ENCODE measurements at regions not wholly inside any gene's neighbourhood (a gene's known extent, or its start where the extent isn't known, plus 50 kb on each side); places are given as distances from the start of the nearest gene placed in this dataset.

DNA sequence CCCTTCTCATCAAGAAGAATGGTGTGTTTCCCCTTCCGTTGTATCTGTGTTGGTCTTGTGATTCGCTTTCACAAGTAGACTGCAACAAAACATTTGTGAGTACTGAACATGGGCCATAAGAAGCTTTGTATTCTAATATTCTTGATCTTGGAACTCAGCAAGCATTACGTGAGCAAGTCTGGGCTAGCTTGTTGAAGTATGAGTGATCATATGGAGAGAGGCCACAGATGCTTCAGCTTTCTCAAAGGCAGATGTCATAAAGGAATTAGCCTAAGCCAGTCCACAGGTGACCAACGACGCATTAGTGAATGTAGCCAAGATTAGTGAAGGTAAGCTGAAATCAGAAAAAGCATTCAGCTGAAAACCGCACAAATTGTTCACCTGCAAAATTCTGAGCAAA is 609.6 kb upstream of the NEGR1 start:
- H3K27ac ChIP-seq = no peak overlapping the region
- WGBS, 10 experiments = 50 to 97% (median 94%) methylated on average over 1 to 6 of the region's 6 CpGs
- H3K4me3 ChIP-seq = no peak overlapping the region
- in situ Hi-C loops (cut with MboI; ENCODE audit: low pct_unique_long_range_greater_than_20kb in 2 of 9, low sequenced_read_pairs in 9 of 9, unreplicated experiment in 9 of 9) = no loop called here
- H3K4me1 ChIP-seq (replicated peaks in 1 of 2) = no peaks in the 10 kb centered on the region
- ATAC-seq (replicated peaks in 6 of 8) = no peak

DNA sequence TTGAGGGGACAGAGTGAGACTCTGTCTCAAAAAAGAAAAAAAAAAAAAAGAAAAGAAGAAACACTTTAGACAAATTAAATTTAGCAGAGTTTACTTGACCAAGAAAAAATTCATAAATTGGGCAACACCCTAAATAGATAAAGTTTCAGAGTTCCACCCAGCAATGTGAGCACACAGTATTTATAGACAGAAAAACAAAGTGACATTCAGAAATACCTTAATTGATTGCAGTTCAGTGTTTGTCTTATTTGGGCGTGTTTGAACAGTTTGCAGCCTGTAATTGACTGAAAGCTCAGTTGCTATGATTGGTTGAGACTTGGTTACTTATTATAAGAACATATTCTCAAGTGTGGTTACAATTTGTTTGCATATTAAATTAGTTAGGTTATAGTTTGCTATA is 603.5 kb upstream of the NEGR1 start:
- H3K4me1 ChIP-seq (replicated peaks in 1 of 2) = no peaks in the 10 kb centered on the region
- ATAC-seq (replicated peaks in 6 of 8) = peak in 1 of 8 experiments; percentile 69
- 0 to 100% (median 78%) methylated on average over 1 of the region's 1 CpG; no CpG with 5 or more reads in 2 of the 10 experiments for WGBS, 10 experiments
- no peak overlapping the region for H3K27ac ChIP-seq
- no peak overlapping the region for H3K4me3 ChIP-seq
- in situ Hi-C loops (cut with MboI; ENCODE audit: low pct_unique_long_range_greater_than_20kb in 2 of 9, low sequenced_read_pairs in 9 of 9, unreplicated experiment in 9 of 9) = no loop called here

DNA sequence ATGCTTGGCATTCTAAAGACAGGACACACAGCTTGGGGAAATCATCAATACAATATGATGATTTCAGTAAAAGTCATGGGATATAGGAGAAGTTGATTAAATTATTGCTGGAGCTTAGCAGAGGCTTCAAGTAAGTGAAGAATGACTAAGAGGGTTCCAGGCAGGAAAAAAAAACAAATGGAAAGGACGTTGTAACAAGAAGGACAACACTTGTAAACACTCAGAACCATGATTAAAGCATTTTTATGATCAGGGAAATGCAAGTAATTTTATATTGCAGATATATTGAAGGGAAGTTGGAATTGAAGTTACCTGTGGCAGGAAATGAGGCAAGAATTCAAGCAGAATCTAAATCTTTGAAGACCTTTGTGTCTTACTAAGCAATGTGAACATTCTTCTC is 602.7 kb upstream of the NEGR1 start:
- H3K4me3 ChIP-seq = no peak overlapping the region
- peak in 1 of 8 experiments; percentile 16 for ATAC-seq (replicated peaks in 6 of 8)
- no peak overlapping the region for H3K27ac ChIP-seq
- H3K4me1 ChIP-seq (replicated peaks in 1 of 2) = no peaks in the 10 kb centered on the region
- 0 to 82% (median 66%) methylated on average over 1 of the region's 1 CpG; no CpG with 5 or more reads in 2 of the 10 experiments for WGBS, 10 experiments
- in situ Hi-C loops (cut with MboI; ENCODE audit: low pct_unique_long_range_greater_than_20kb in 2 of 9, low sequenced_read_pairs in 9 of 9, unreplicated experiment in 9 of 9) = no loop called here

DNA sequence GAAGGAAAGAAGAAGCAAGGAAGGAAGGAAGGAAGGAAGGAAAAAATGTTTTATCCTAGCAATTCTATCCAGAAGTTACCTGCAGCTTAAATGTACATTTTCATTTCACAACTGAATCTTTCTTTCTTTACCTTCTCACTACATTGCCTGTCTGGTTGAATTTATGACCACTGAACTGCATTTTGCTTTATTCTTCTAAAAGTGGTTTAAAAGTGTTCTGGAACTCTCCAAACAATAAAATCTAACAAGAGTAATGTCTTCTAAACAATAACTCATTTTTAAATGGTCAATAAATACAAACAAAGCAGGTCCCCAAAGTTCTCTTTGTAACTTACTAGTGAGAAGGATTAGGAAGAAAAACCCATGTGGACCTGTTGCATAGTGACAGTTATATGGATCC is 587.5 kb upstream of the NEGR1 start:
- no peak for ATAC-seq (replicated peaks in 6 of 8)
- Histone ChIP-seq H3K4me3 (no peak overlapping the region), H3K27ac (no peak overlapping the region), H3K4me1 (replicated peaks in 1 of 2) (no peaks in the 10 kb centered on the region)
- in situ Hi-C loops (cut with MboI; ENCODE audit: low pct_unique_long_range_greater_than_20kb in 2 of 9, low sequenced_read_pairs in 9 of 9, unreplicated experiment in 9 of 9) = no loop called here

DNA sequence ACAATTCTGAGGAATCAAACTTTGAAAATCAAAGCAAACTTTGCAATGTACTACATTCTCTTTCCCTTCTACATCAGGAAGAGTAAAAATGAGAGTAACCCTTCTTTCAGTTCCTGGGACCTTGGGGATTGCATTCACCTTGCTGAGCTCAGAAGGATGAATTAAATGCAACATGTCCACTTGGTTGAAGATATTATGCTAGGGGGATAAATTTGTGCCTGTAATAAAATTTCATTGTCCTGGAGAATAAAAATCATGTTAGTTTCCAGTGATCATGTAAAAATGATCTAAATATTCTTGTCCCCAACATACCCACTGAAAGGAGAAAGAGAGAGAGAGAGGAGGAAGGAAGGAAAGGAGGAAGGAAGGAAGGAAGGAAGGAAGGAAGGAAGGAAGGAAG is 587.1 kb upstream of the NEGR1 start:
- Histone ChIP-seq H3K27ac (no peak overlapping the region), H3K4me1 (replicated peaks in 1 of 2) (no peaks in the 10 kb centered on the region), H3K4me3 (no peak overlapping the region)
- in situ Hi-C loops (cut with MboI; ENCODE audit: low pct_unique_long_range_greater_than_20kb in 2 of 9, low sequenced_read_pairs in 9 of 9, unreplicated experiment in 9 of 9) = no loop called here
- no peak for ATAC-seq (replicated peaks in 6 of 8)

DNA sequence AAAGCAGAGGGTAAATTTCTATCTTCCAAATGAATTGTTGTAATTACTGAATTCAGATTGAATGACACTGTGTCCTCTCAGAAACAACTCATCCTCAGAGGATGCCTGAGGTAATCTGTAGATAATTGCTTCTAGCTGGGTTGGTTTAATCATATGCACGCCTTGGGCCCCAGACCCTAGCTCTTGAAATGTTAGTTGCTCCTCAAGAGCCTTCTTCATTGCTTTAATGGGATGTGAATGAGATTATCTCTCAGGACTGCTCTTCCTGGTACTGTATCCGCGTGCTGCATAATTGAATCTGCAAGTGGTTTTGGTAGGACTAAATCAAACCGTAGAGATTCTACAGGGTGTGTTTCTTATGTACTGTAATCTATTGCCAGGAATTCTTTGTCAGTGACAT is 569.3 kb upstream of the NEGR1 start:
- Histone ChIP-seq H3K27ac (no peak overlapping the region), H3K4me1 (replicated peaks in 1 of 2) (peaks cover 13 to 14% of the 10 kb centered on the region in 2 donors), H3K4me3 (no peak overlapping the region)
- ATAC-seq (replicated peaks in 6 of 8) = no peak
- in situ Hi-C loops (cut with MboI; ENCODE audit: low pct_unique_long_range_greater_than_20kb in 2 of 9, low sequenced_read_pairs in 9 of 9, unreplicated experiment in 9 of 9) = no loop called here
- 0 to 100% (median 70%) methylated on average over 1 to 4 of the region's 4 CpGs for WGBS, 10 experiments

DNA sequence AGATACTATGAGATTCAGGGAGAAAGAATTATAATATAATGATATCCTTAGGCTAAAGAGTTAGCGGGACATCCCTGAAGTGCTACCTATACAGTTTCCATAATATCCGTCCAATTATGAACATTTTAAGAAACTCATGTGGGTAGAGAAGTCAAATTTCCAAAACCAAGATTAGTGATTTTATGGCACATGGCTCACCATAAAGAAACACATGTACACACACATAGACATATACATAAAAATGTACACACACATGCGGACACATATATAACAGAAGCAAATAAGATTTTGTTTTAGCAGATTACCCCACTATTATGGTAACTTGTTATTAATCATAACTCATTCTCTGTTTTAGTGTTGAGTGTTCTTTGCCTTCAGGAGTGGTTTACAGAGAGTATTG is 566.7 kb upstream of the NEGR1 start:
- no peak overlapping the region for H3K4me3 ChIP-seq
- WGBS, 10 experiments = 67 to 100% (median 96%) methylated on average over 2 to 3 of the region's 3 CpGs
- H3K27ac ChIP-seq = no peak overlapping the region
- peaks cover 13 to 14% of the 10 kb centered on the region in 2 donors for H3K4me1 ChIP-seq (replicated peaks in 1 of 2)
- ATAC-seq (replicated peaks in 6 of 8) = no peak
- in situ Hi-C loops (cut with MboI; ENCODE audit: low pct_unique_long_range_greater_than_20kb in 2 of 9, low sequenced_read_pairs in 9 of 9, unreplicated experiment in 9 of 9) = no loop called here

DNA sequence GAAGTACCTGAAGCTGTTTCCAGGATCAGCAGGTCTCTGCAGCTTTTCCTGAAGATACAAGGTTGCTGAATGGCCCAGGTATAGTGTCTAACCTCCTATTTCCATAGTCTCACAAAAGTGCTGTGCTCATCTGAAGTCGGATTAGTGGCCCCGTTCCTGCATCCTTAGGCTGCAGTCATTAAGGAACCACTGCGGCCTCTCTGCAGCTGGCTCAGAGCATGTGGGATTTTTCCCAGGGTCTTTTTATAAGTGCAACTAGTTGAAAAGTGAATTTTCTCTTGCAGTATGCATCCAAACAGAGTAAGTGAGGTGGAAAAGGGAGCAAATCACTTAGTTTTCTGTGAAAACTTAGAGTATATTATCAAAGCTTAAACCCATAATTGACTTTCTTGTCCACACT is 565.3 kb upstream of the NEGR1 start:
- in situ Hi-C loops (cut with MboI; ENCODE audit: low pct_unique_long_range_greater_than_20kb in 2 of 9, low sequenced_read_pairs in 9 of 9, unreplicated experiment in 9 of 9) = no loop called here
- Histone ChIP-seq H3K4me1 (replicated peaks in 1 of 2) (peaks cover 13 to 14% of the 10 kb centered on the region in 2 donors), H3K4me3 (no peak overlapping the region), H3K27ac (peak overlapping the region in 1 of 2 donors; percentile 1)
- 13 to 69% (median 45%) methylated on average over 1 to 3 of the region's 3 CpGs; no CpG with 5 or more reads in 3 of the 10 experiments for WGBS, 10 experiments
- no peak for ATAC-seq (replicated peaks in 6 of 8)

DNA sequence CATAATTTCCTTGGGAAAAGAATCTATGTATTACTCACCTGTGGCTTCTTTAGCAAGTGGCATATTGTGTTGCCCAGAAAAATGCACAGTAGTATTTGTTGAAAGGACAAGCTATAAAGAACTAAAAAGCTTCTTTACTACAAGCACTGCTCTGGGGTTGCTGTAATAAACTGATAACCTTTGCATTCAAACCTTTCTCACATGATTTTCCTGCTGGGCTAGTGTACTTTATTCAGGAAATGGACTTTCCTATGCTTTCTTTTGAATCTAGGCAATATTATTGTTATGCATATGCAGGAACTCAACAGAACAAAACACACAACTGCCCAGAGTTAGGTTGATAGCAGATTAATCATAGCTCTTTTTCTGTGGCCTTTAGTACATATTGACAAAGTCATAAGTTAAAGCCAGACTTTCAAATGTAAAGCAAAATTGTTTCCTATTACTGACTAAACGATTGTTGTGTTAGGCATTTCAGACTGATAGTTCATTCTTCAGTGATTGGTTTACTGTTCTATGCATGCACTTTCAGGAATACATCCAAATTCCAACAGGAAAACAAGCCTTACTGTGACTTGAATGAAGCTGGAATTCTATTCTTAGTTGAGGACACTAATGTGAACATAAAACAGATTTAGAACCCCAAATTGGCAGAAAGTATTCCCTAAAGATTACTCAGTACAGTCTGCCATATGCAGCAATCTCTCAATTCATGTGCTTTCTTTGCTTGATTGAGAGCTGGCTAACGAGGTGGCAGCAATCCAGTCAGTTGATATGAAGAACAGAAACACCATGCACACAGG is 564.3 kb upstream of the NEGR1 start:
- in situ Hi-C loops (cut with MboI; ENCODE audit: low pct_unique_long_range_greater_than_20kb in 2 of 9, low sequenced_read_pairs in 9 of 9, unreplicated experiment in 9 of 9) = no loop called here
- peak in 6 of 8 experiments; percentile 15 to 83 (median 78) for ATAC-seq (replicated peaks in 6 of 8)
- 0 to 71% (median 17%) methylated on average over 1 to 2 of the region's 2 CpGs for WGBS, 10 experiments
- no peak overlapping the region for H3K27ac ChIP-seq
- H3K4me1 ChIP-seq (replicated peaks in 1 of 2) = peaks cover 13 to 14% of the 10 kb centered on the region in 2 donors
- no peak overlapping the region for H3K4me3 ChIP-seq

DNA sequence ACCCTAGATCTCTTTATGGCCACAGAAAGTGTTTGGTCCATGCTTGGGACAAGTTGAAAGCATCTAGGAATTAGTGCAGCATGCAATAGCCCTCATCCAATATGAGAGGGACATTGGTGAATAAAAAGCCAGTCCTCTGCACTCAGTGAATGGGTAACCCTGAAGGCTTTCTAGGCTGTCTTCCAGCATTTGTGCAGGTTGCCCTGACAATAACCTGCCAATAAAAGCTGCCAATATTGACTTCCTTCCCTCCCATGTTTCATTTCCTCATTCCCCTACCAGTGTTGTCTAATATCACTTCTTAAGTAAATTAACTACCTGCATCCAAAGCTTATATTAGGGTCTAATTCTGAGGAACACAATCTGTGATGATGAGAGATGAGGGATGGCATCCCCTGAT is 563.6 kb upstream of the NEGR1 start:
- H3K27ac ChIP-seq = no peak overlapping the region
- in situ Hi-C loops (cut with MboI; ENCODE audit: low pct_unique_long_range_greater_than_20kb in 2 of 9, low sequenced_read_pairs in 9 of 9, unreplicated experiment in 9 of 9) = no loop called here
- H3K4me3 ChIP-seq = no peak overlapping the region
- ATAC-seq (replicated peaks in 6 of 8) = no peak
- H3K4me1 ChIP-seq (replicated peaks in 1 of 2) = peaks cover 13 to 14% of the 10 kb centered on the region in 2 donors

DNA sequence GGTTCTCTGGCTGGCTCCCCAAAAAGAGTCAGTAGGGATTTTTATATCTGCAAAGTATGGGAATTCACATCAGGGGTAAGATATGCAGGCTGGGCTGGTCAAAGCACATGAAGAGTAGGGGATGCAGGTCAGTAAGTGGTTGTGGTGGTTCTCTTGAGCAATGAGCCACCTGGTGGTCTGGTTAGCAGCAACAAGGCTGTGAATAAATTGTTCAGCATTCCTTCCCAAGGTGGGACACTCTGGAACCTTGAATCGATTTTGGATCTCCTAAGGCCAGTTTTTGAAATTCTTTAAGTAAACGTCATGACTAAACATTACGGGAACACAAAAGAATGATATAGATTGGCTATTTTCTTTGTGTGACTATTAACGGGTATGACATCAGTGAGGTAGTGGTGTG is 563.0 kb upstream of the NEGR1 start:
- in situ Hi-C loops (cut with MboI; ENCODE audit: low pct_unique_long_range_greater_than_20kb in 2 of 9, low sequenced_read_pairs in 9 of 9, unreplicated experiment in 9 of 9) = no loop called here
- H3K4me3 ChIP-seq = no peak overlapping the region
- 32 to 100% (median 90%) methylated on average over 1 to 4 of the region's 4 CpGs; no CpG with 5 or more reads in 1 of the 10 experiments for WGBS, 10 experiments
- H3K27ac ChIP-seq = no peak overlapping the region
- peaks cover 13 to 14% of the 10 kb centered on the region in 2 donors for H3K4me1 ChIP-seq (replicated peaks in 1 of 2)
- peak in 2 of 8 experiments; percentile 36 to 44 for ATAC-seq (replicated peaks in 6 of 8)

DNA sequence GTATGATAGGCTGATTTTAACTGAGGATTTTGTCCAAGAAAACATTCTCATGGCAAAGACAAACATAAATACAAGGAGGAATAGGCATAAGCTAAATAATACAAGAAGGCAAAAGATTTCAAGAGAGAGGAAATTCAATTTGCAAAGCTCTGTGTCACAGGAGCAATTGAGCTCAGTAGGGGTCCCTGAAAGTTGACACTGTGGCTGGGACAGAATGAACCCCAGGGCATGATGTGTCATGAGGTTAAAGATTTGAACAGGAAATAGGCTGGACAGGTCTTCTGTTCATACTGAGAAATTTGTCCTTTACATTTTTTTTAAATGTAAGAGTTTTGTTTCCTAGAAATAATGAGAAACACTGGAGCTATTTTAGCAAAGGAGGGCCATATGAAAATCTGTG is 555.4 kb upstream of the NEGR1 start:
- Histone ChIP-seq H3K27ac (no peak overlapping the region), H3K4me1 (replicated peaks in 1 of 2) (no peaks in the 10 kb centered on the region), H3K4me3 (no peak overlapping the region)
- in situ Hi-C loops (cut with MboI; ENCODE audit: low pct_unique_long_range_greater_than_20kb in 2 of 9, low sequenced_read_pairs in 9 of 9, unreplicated experiment in 9 of 9) = no loop called here
- ATAC-seq (replicated peaks in 6 of 8) = peak in 1 of 8 experiments; percentile 27

DNA sequence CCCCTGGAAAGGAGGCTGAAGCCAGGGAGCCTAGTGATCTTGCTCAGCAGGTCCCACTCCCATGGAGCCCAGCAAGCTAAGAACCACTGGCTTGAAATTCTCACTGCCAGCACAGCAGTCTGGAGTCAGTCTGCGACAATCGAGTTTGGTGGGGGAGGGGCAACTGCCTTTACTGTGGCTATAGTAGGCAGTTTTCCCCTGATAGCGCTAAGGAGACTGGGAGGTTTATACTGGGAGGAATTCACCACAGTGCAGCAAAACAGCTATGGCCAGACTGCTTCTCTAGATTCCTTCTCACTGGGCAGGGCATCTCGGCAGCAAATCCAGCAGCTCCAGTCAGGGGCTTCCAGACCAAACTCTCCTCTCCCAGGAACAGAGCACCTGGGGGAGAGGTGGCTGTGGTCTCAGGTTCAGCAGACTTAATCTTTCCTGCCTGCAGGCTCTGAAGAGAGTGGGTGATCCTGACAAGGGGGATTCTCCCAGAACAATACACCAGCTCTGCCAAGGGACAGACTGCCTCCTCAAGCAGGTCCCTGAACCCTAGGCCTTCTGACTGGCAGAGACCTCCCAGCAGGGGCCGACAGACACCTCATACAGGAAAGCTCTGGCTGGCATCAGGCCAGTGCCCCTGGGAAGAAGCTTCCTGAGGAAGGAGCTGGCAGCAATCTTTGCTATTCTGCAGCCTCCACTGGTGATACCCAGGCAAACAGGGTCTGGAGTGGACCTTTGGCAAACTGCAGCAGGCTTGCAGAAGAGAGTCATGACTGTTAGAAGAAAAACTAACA is 548.5 kb upstream of the NEGR1 start:
- in situ Hi-C loops (cut with MboI; ENCODE audit: low pct_unique_long_range_greater_than_20kb in 2 of 9, low sequenced_read_pairs in 9 of 9, unreplicated experiment in 9 of 9) = no loop called here
- Histone ChIP-seq H3K4me1 (replicated peaks in 1 of 2) (no peaks in the 10 kb centered on the region), H3K27ac (no peak overlapping the region), H3K4me3 (no peak overlapping the region)
- WGBS, 10 experiments = 18 to 86% (median 75%) methylated on average over 1 to 5 of the region's 5 CpGs; no CpG with 5 or more reads in 1 of the 10 experiments
- no peak for ATAC-seq (replicated peaks in 6 of 8)

DNA sequence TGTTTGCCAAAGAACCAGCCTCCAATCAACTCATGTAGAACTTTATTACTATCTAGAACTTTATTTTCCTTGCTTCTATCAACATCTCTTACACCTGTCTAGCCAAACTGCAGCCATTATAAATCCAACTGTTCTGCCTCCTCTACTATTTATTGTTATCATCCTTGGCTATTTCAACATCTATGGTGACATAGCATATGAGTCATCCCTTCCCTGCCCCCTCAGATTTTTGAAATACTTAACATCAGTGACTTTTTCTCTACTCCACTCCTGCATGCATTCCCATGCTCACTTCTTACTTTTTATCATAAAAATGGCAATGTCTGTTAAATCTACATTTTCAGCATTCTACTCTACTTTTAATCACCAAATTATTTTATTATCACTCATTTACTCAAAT is 544.9 kb upstream of the NEGR1 start:
- peak in 1 of 8 experiments; percentile 38 for ATAC-seq (replicated peaks in 6 of 8)
- no peaks in the 10 kb centered on the region for H3K4me1 ChIP-seq (replicated peaks in 1 of 2)
- in situ Hi-C loops (cut with MboI; ENCODE audit: low pct_unique_long_range_greater_than_20kb in 2 of 9, low sequenced_read_pairs in 9 of 9, unreplicated experiment in 9 of 9) = no loop called here
- H3K27ac ChIP-seq = no peak overlapping the region
- no peak overlapping the region for H3K4me3 ChIP-seq
